ENCODE measurements at regions not wholly inside any gene's neighbourhood (a gene's known extent, or its start where the extent isn't known, plus 50 kb on each side); places are given as distances from the start of the nearest gene placed in this dataset.

GRCh38 chr5:18433336-18433735 lies 799.1 kb downstream of the TAF11L14 start:
- H2AFZ ChIP-seq (ENCODE audit: low read length): no peak overlapping the region
- H3K4me3 ChIP-seq (replicated peaks in 1 of 4; ENCODE audit: control extremely low read depth in 1 of 4, insufficient read depth in 1 of 4, low read depth in 3 of 4, low read length in 4 of 4): no peak overlapping the region
- H3K9ac ChIP-seq (ENCODE audit: insufficient read depth, low read length): no peak overlapping the region
- no peak overlapping the region for H3K4me2 ChIP-seq (ENCODE audit: extremely low read depth, insufficient read depth, low read length)
- no peaks in the 10 kb centered on the region for H3K4me1 ChIP-seq (ENCODE audit: control insufficient read depth, extremely low read depth, insufficient read depth, low read length)
- no peaks in the 10 kb centered on the region for H4K20me1 ChIP-seq (ENCODE audit: control insufficient read depth, extremely low read depth, insufficient read depth, low read length)
- DNase-seq (ENCODE audit: low read depth in 2 of 2): no peak
- H3K9me3 ChIP-seq (ENCODE audit: control insufficient read depth, insufficient read depth, low read depth, low read length): no peaks in the 10 kb centered on the region
- H3K36me3 ChIP-seq (ENCODE audit: control insufficient read depth, insufficient read depth, low read length): no peaks in the 10 kb centered on the region
- H3K79me2 ChIP-seq (ENCODE audit: control insufficient read depth, insufficient read depth, low read length): no peaks in the 10 kb centered on the region
- H3K27ac ChIP-seq (ENCODE audit: insufficient read depth, low read length): no peak overlapping the region
- TF ChIP-seq CTCF (conservative IDR thresholded peaks at IDR 0.05 in 1 of 2, IDR thresholded peaks at IDR 0.05 in 1 of 2; ENCODE audit: low read depth in 1 of 2, low read length in 2 of 2): no peak
- TF ChIP-seq EZH2 (IDR thresholded peaks at IDR 0.05; ENCODE audit: low read length, missing control alignments): no peak
- no peaks in the 10 kb centered on the region for H3K27me3 ChIP-seq (ENCODE audit: control insufficient read depth, insufficient read depth, low read length)

- H3K79me2 ChIP-seq (ENCODE audit: control insufficient read depth, insufficient read depth, low read length): no peaks in the 10 kb centered on the region
- no peak overlapping the region for H2AFZ ChIP-seq (ENCODE audit: low read length)
- H3K36me3 ChIP-seq (ENCODE audit: control insufficient read depth, insufficient read depth, low read length): no peaks in the 10 kb centered on the region
- H3K27ac ChIP-seq (ENCODE audit: insufficient read depth, low read length): no peak overlapping the region
- H3K27me3 ChIP-seq (ENCODE audit: control insufficient read depth, insufficient read depth, low read length): no peaks in the 10 kb centered on the region
- no peak for DNase-seq (ENCODE audit: low read depth in 2 of 2)
- H3K9me3 ChIP-seq (ENCODE audit: control insufficient read depth, insufficient read depth, low read depth, low read length): no peaks in the 10 kb centered on the region
- H3K4me3 ChIP-seq (replicated peaks in 1 of 4; ENCODE audit: control extremely low read depth in 1 of 4, insufficient read depth in 1 of 4, low read depth in 3 of 4, low read length in 4 of 4): no peak overlapping the region
- no peaks in the 10 kb centered on the region for H3K4me1 ChIP-seq (ENCODE audit: control insufficient read depth, extremely low read depth, insufficient read depth, low read length)
- H4K20me1 ChIP-seq (ENCODE audit: control insufficient read depth, extremely low read depth, insufficient read depth, low read length): no peaks in the 10 kb centered on the region
- H3K4me2 ChIP-seq (ENCODE audit: extremely low read depth, insufficient read depth, low read length): no peak overlapping the region
- TF ChIP-seq CTCF (conservative IDR thresholded peaks at IDR 0.05 in 1 of 2, IDR thresholded peaks at IDR 0.05 in 1 of 2; ENCODE audit: low read depth in 1 of 2, low read length in 2 of 2): no peak
- no peak for TF ChIP-seq EZH2 (IDR thresholded peaks at IDR 0.05; ENCODE audit: low read length, missing control alignments)
- no peak overlapping the region for H3K9ac ChIP-seq (ENCODE audit: insufficient read depth, low read length)
These were observed 803.9 kb downstream of the TAF11L14 start for GRCh38 chr5:18438126-18438525.

GRCh38 chr5:18455521-18455920 lies 821.3 kb downstream of the TAF11L14 start:
- Histone ChIP-seq H3K79me2 (ENCODE audit: control insufficient read depth, insufficient read depth, low read length) (no peaks in the 10 kb centered on the region), H4K20me1 (ENCODE audit: control insufficient read depth, extremely low read depth, insufficient read depth, low read length) (no peaks in the 10 kb centered on the region), H3K27me3 (ENCODE audit: control insufficient read depth, insufficient read depth, low read length) (no peaks in the 10 kb centered on the region), H3K4me3 (replicated peaks in 1 of 4; ENCODE audit: control extremely low read depth in 1 of 4, insufficient read depth in 1 of 4, low read depth in 3 of 4, low read length in 4 of 4) (no peak overlapping the region), H3K36me3 (ENCODE audit: control insufficient read depth, insufficient read depth, low read length) (no peaks in the 10 kb centered on the region), H3K4me2 (ENCODE audit: extremely low read depth, insufficient read depth, low read length) (no peak overlapping the region), H2AFZ (ENCODE audit: low read length) (no peak overlapping the region), H3K4me1 (ENCODE audit: control insufficient read depth, extremely low read depth, insufficient read depth, low read length) (no peaks in the 10 kb centered on the region), H3K9me3 (ENCODE audit: control insufficient read depth, insufficient read depth, low read depth, low read length) (no peaks in the 10 kb centered on the region), H3K9ac (ENCODE audit: insufficient read depth, low read length) (no peak overlapping the region), H3K27ac (ENCODE audit: insufficient read depth, low read length) (no peak overlapping the region)
- DNase-seq (ENCODE audit: low read depth in 2 of 2): no peak
- TF ChIP-seq EZH2 (IDR thresholded peaks at IDR 0.05; ENCODE audit: low read length, missing control alignments): no peak
- no peak for TF ChIP-seq CTCF (conservative IDR thresholded peaks at IDR 0.05 in 1 of 2, IDR thresholded peaks at IDR 0.05 in 1 of 2; ENCODE audit: low read depth in 1 of 2, low read length in 2 of 2)
